ENCODE measurements at regions not wholly inside any gene's neighbourhood (a gene's known extent, or its start where the extent isn't known, plus 50 kb on each side); places are given as distances from the start of the nearest gene placed in this dataset.

DNA sequence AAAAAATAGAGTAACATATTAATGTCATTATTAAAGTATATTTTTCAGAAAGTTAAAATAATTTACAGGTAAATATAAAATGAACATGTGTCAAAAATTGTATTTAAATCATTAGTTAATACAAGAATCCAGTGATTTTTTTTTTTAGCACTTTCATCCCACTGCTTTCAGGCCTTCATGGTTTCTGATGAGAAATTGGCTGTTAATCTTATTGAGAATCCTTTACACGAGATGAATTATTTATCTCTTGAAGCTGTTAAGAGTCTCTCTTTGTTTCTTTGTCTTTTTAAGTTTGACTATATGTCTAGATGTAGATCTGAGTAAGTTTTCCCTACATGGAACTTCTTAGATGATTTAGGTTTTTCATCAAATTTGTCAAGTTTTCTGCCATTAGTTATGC lies 578.5 kb upstream of the KCND2 start:
- no peak for TF ChIP-seq EZH2phosphoT487 (IDR thresholded peaks at IDR 0.05; ENCODE audit: low read depth)
- TF ChIP-seq, protein P1, sequence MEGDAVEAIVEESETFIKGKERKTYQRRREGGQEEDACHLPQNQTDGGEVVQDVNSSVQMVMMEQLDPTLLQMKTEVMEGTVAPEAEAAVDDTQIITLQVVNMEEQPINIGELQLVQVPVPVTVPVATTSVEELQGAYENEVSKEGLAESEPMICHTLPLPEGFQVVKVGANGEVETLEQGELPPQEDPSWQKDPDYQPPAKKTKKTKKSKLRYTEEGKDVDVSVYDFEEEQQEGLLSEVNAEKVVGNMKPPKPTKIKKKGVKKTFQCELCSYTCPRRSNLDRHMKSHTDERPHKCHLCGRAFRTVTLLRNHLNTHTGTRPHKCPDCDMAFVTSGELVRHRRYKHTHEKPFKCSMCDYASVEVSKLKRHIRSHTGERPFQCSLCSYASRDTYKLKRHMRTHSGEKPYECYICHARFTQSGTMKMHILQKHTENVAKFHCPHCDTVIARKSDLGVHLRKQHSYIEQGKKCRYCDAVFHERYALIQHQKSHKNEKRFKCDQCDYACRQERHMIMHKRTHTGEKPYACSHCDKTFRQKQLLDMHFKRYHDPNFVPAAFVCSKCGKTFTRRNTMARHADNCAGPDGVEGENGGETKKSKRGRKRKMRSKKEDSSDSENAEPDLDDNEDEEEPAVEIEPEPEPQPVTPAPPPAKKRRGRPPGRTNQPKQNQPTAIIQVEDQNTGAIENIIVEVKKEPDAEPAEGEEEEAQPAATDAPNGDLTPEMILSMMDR (IDR thresholded peaks at IDR 0.05; ENCODE audit: low read depth, low read length) = no peak

Measured in OCI-LY3 (cell line).